Smooth muscle cell (in vitro differentiated cells): ENCODE measurements at regions not wholly inside any gene's neighbourhood (a gene's known extent, or its start where the extent isn't known, plus 50 kb on each side); places are given as distances from the start of the nearest gene placed in this dataset.

Experiments
- DNase-seq: peaks from one replicate; lab custom pipeline; 2025; ENCODE audit not compliant: unreplicated experiment; lab: John Stamatoyannopoulos, UW
- H2AFZ ChIP-seq: fragments of 200-600 bp; sonication (generic); 2 replicates; pipeline ENCODE4 v1.6.0; 2016; ENCODE audit warnings: antibody characterized with exemption, low read depth, mild to moderate bottlenecking
- H3F3A ChIP-seq: fragments of 200-600 bp; sonication (generic); 2 replicates; pipeline ENCODE4 v1.6.0; 2017; ENCODE audit warnings: antibody characterized with exemption, low read depth
- H3K27ac ChIP-seq: fragments of 200-600 bp; sonication (generic); 2 replicates; pipeline ENCODE4 v1.5.1; 2016; ENCODE audit warnings: low read depth, mild to moderate bottlenecking
- H3K27me3 ChIP-seq: fragments of 200-600 bp; sonication (generic); 2 replicates; pipeline ENCODE4 v1.6.1; 2016; ENCODE audit warnings: low read depth, mild to moderate bottlenecking
- H3K36me3 ChIP-seq: fragments of 200-600 bp; sonication (generic); 2 replicates; pipeline ENCODE4 v1.5.1; 2016; ENCODE audit warnings: low read depth
- H3K4me1 ChIP-seq: fragments of 200-600 bp; sonication (generic); 2 replicates; pipeline ENCODE4 v1.5.1; 2016; ENCODE audit warnings: low read depth
- H3K4me2 ChIP-seq: fragments of 200-600 bp; sonication (generic); 2 replicates; pipeline ENCODE4 v1.6.0; 2016; ENCODE audit warnings: mild to moderate bottlenecking
- H3K4me3 ChIP-seq: fragments of 200-600 bp; sonication (generic); 2 replicates; pipeline ENCODE4 v1.5.1; 2016; ENCODE audit warnings: mild to moderate bottlenecking
- H3K79me2 ChIP-seq: fragments of 200-600 bp; sonication (generic); 2 replicates; pipeline ENCODE4 v1.6.0; 2016; ENCODE audit warnings: low read depth, mild to moderate bottlenecking
- H3K9ac ChIP-seq: fragments of 200-600 bp; sonication (generic); 2 replicates; pipeline ENCODE4 v1.6.0; 2016; ENCODE audit warnings: low read depth
- H3K9me3 ChIP-seq: fragments of 200-600 bp; sonication (generic); replicated peaks from 2 replicates; pipeline ENCODE4 v1.5.1; 2016; ENCODE audit warnings: low read depth
- H4K20me1 ChIP-seq: fragments of 200-600 bp; sonication (generic); 2 replicates; pipeline ENCODE4 v1.6.0; 2016; ENCODE audit warnings: low read depth
- WGBS: methylation state at CpG from one replicate; pipeline ENCODE4 v1.1.7; 2016; ENCODE audit warnings: low lambda C conversion rate; 5-methylcytosine and 5-hydroxymethylcytosine counted together
- TF ChIP-seq, protein P1 (sequence below): fragments of 200-600 bp; sonication (generic); IDR thresholded peaks from 2 replicates; pipeline ENCODE4 v1.5.1; 2017; ENCODE audit warnings: borderline replicate concordance, mild to moderate bottlenecking, antibody characterized with exemption; ENCODE audit not compliant: insufficient read depth, poor library complexity, severe bottlenecking

DNA sequence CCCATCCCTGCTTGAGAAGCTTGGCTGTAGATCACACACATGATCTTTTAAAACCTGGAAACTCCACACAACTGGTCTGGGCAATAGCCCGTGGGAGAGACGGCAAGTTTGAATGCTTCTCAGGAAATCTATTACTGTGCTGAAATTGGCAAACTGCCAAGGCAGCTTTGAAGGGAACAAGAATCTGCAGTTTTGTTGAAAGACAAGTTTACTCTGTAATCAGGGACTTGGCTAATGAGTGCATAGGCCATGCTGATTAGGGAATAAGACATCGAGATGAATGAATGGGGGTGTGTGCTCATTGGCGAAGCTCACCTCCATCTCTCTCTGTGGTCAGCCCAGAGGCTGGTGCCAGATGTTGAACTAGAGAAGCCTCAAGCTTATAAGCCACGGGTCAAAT lies 218.8 kb downstream of the HIPK3 start:
- no peaks in the 10 kb centered on the region for H3K9me3 ChIP-seq
- peaks cover 20% of the 10 kb centered on the region for H4K20me1 ChIP-seq
- H3K27ac ChIP-seq, result no peak overlapping the region
- no peaks in the 10 kb centered on the region for H3F3A ChIP-seq
- no peaks in the 10 kb centered on the region for H3K36me3 ChIP-seq
- H3K4me1 ChIP-seq, result no peaks in the 10 kb centered on the region
- TF ChIP-seq, protein P1, sequence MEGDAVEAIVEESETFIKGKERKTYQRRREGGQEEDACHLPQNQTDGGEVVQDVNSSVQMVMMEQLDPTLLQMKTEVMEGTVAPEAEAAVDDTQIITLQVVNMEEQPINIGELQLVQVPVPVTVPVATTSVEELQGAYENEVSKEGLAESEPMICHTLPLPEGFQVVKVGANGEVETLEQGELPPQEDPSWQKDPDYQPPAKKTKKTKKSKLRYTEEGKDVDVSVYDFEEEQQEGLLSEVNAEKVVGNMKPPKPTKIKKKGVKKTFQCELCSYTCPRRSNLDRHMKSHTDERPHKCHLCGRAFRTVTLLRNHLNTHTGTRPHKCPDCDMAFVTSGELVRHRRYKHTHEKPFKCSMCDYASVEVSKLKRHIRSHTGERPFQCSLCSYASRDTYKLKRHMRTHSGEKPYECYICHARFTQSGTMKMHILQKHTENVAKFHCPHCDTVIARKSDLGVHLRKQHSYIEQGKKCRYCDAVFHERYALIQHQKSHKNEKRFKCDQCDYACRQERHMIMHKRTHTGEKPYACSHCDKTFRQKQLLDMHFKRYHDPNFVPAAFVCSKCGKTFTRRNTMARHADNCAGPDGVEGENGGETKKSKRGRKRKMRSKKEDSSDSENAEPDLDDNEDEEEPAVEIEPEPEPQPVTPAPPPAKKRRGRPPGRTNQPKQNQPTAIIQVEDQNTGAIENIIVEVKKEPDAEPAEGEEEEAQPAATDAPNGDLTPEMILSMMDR, result no peak
- no peak for DNase-seq
- no peak overlapping the region for H3K4me3 ChIP-seq
- WGBS, result 31% methylated on average over 5 of the region's 5 CpGs
- H3K27me3 ChIP-seq, result peaks cover 30% of the 10 kb centered on the region
- no peak overlapping the region for H2AFZ ChIP-seq
- no peak overlapping the region for H3K9ac ChIP-seq
- no peaks in the 10 kb centered on the region for H3K79me2 ChIP-seq
- peak overlapping the region; percentile 25 for H3K4me2 ChIP-seq

DNA sequence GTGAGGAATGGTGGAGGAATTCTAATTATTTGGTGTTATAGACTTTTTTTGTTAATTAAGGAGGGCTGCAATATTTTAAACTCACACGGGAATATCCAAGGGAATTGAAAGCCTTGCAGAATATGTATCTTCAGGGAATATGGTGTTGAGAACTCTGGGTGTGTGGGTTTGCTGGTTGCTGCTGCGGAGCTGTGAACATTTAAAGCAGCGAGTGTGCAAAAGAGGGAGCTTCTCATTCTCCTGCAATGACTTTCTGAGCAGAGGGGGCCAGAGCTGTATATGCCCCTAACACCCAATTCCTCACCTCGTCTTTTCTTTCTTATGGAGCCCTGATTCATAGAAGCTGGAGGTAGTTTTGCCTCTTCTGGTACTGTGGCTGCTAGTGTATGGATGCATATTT lies 217.7 kb downstream of the HIPK3 start:
- H2AFZ ChIP-seq, result no peak overlapping the region
- no peak for DNase-seq
- WGBS, result 82% methylated on average over 4 of the region's 4 CpGs
- TF ChIP-seq, protein P1, result no peak
- H3K79me2 ChIP-seq, result no peaks in the 10 kb centered on the region
- peaks cover 20% of the 10 kb centered on the region for H4K20me1 ChIP-seq
- H3K27me3 ChIP-seq, result peaks cover 19% of the 10 kb centered on the region
- no peak overlapping the region for H3K4me3 ChIP-seq
- no peaks in the 10 kb centered on the region for H3K4me1 ChIP-seq
- no peaks in the 10 kb centered on the region for H3F3A ChIP-seq
- no peak overlapping the region for H3K9ac ChIP-seq
- no peaks in the 10 kb centered on the region for H3K9me3 ChIP-seq
- H3K36me3 ChIP-seq, result no peaks in the 10 kb centered on the region
- no peak overlapping the region for H3K27ac ChIP-seq
- no peak overlapping the region for H3K4me2 ChIP-seq

DNA sequence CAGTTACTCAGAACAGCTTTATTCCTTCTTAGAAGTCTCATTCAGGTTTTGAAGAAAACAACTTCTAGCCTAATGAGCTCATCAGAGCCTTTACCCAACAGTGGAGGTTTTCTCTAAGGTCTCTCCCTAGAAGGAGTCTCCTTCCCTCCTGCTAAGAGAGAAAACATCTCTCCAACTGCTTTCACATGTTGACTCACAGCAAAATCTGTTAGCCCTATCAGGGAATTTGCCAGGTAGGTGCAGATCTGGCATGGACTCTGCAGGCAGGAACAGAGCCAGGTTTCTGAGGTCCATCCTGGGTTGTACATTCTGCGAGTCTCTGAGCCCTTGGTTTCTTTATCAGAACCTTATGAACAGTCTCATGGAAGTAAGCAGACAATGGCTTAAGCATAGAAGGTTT lies 214.4 kb downstream of the HIPK3 start:
- peaks cover 12% of the 10 kb centered on the region for H4K20me1 ChIP-seq
- no peak for DNase-seq
- WGBS, result 96% methylated on average over 1 of the region's 1 CpG
- no peak overlapping the region for H3K9ac ChIP-seq
- H3K36me3 ChIP-seq, result no peaks in the 10 kb centered on the region
- H3K4me2 ChIP-seq, result no peak overlapping the region
- no peaks in the 10 kb centered on the region for H3K4me1 ChIP-seq
- H3K27me3 ChIP-seq, result peaks cover 11% of the 10 kb centered on the region
- no peaks in the 10 kb centered on the region for H3K9me3 ChIP-seq
- no peaks in the 10 kb centered on the region for H3F3A ChIP-seq
- no peak overlapping the region for H2AFZ ChIP-seq
- no peak overlapping the region for H3K27ac ChIP-seq
- TF ChIP-seq, protein P1, result no peak
- H3K4me3 ChIP-seq, result no peak overlapping the region
- H3K79me2 ChIP-seq, result no peaks in the 10 kb centered on the region

DNA sequence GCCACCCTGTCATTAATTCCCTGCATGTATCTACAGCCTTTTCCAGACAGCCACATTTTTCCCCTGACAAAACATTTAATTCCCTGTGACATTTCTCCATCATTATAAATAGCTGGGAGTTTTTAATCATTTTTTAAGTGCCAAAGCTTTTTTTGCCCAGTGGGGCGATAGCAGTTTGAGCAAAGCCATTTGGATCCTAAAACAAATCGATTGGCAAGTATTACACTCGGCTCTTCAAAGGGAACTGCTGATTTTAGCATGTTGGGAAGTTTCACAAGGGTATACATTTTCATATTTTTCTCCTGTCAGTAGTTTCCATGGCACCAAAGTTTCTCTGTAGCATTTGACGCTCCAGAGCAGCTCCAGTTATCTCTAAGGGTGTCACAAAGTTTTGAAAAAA lies 210.8 kb downstream of the HIPK3 start:
- WGBS, result 93% methylated on average over 4 of the region's 4 CpGs

More for the DNA sequence above, 210.8 kb downstream of the HIPK3 start:
- Histone ChIP-seq H4K20me1 (no peaks in the 10 kb centered on the region), H3K9me3 (no peaks in the 10 kb centered on the region), H3K4me1 (no peaks in the 10 kb centered on the region), H3K27ac (no peak overlapping the region), H3K36me3 (no peaks in the 10 kb centered on the region), H2AFZ (no peak overlapping the region), H3K9ac (no peak overlapping the region), H3K4me2 (no peak overlapping the region), H3F3A (no peaks in the 10 kb centered on the region), H3K79me2 (no peaks in the 10 kb centered on the region), H3K27me3 (peaks cover 3% of the 10 kb centered on the region), H3K4me3 (no peak overlapping the region)
- TF ChIP-seq, protein P1, result no peak
- no peak for DNase-seq
